Mesenchymal stem cell (in vitro differentiated cells and primary cell): ENCODE measurements at regions not wholly inside any gene's neighbourhood (a gene's known extent, or its start where the extent isn't known, plus 50 kb on each side); places are given as distances from the start of the nearest gene placed in this dataset.

ENCODE experiments used
- DNase-seq: peaks from one replicate; pipeline ENCODE4 v3.0.0-alpha.2; 2013
- H2AFZ ChIP-seq: one replicate; pipeline ENCODE4 v1.6.1; 2013; ENCODE audit warnings: low read depth, mild to moderate bottlenecking, control low read depth, inconsistent platforms, low read length, moderate library complexity
- H2AK5ac ChIP-seq: 2 replicates; pipeline ENCODE4 v1.6.1; 2013; ENCODE audit warnings: low read length, moderate library complexity, mild to moderate bottlenecking, inconsistent platforms; ENCODE audit not compliant: severe bottlenecking
- H2BK120ac ChIP-seq: one replicate; pipeline ENCODE4 v1.6.1; 2013; ENCODE audit warnings: low read depth, mild to moderate bottlenecking, inconsistent platforms, low read length, moderate library complexity
- H2BK12ac ChIP-seq, 2 experiments: one replicate each; pipeline ENCODE4 v1.6.1; 2013; ENCODE audit warnings: inconsistent platforms in 2 of 2, low read length in 2 of 2, mild to moderate bottlenecking in 2 of 2, moderate library complexity in 2 of 2, control low read depth in 1 of 2
- H2BK15ac ChIP-seq: one replicate; pipeline ENCODE4 v1.6.1; 2013; ENCODE audit warnings: mild to moderate bottlenecking, low read depth, inconsistent platforms; ENCODE audit not compliant: poor library complexity, severe bottlenecking
- H2BK5ac ChIP-seq: 2 replicates; pipeline ENCODE4 v1.6.1; 2013; ENCODE audit warnings: low read depth, mild to moderate bottlenecking, low read length, control low read depth, inconsistent platforms; ENCODE audit not compliant: poor library complexity, severe bottlenecking
- H3K14ac ChIP-seq, 2 experiments: one replicate each; pipeline ENCODE4 v1.6.1; 2013; ENCODE audit warnings: inconsistent platforms in 2 of 2, low read length in 2 of 2, control low read depth in 1 of 2, mild to moderate bottlenecking in 1 of 2, moderate library complexity in 1 of 2
- H3K18ac ChIP-seq, 2 experiments: one replicate each; pipeline ENCODE4 v1.6.1; 2013; ENCODE audit warnings: inconsistent platforms in 2 of 2, low read length in 2 of 2, control low read depth in 1 of 2, low read depth in 1 of 2, mild to moderate bottlenecking in 1 of 2
- H3K23ac ChIP-seq, 2 experiments: one replicate each; pipeline ENCODE4 v1.6.1; 2013; ENCODE audit warnings: inconsistent platforms in 2 of 2, low read length in 2 of 2, mild to moderate bottlenecking in 2 of 2, moderate library complexity in 2 of 2, control low read depth in 1 of 2
- H3K27ac ChIP-seq: 2 replicates; pipeline ENCODE4 v1.5.1; 2013; ENCODE audit warnings: mild to moderate bottlenecking, moderate library complexity, low read length, control low read depth, inconsistent platforms; ENCODE audit not compliant: poor library complexity, severe bottlenecking
- H3K27me3 ChIP-seq, 2 experiments: 2 replicates each; pipeline versions ENCODE4 v1.6.1 to v1.7.0; 2013; ENCODE audit warnings: low read length in 2 of 2, mild to moderate bottlenecking in 2 of 2, moderate library complexity in 2 of 2, control low read depth in 1 of 2, inconsistent platforms in 1 of 2; ENCODE audit not compliant: control insufficient read depth in 1 of 2, insufficient read depth in 1 of 2
- H3K36me3 ChIP-seq, 2 experiments: 2 replicates each; pipeline versions ENCODE4 v1.6.1 to v1.7.0; 2013; ENCODE audit warnings: low read length in 2 of 2, control low read depth in 1 of 2, inconsistent platforms in 1 of 2, low read depth in 1 of 2, mild to moderate bottlenecking in 1 of 2; ENCODE audit not compliant: insufficient read depth in 2 of 2, control insufficient read depth in 1 of 2
- H3K4ac ChIP-seq, 2 experiments: one replicate each; pipeline ENCODE4 v1.6.1; 2013; ENCODE audit warnings: inconsistent platforms in 2 of 2, low read length in 2 of 2, mild to moderate bottlenecking in 2 of 2, moderate library complexity in 2 of 2, control low read depth in 1 of 2, low read depth in 1 of 2
- H3K4me1 ChIP-seq: 2 replicates; pipeline ENCODE4 v1.6.1; 2013; ENCODE audit warnings: low read depth, low read length, control low read depth; ENCODE audit not compliant: control insufficient read depth, insufficient read depth
- H3K4me2 ChIP-seq: 2 replicates; pipeline ENCODE4 v1.6.1; 2013; ENCODE audit warnings: low read length, mild to moderate bottlenecking, inconsistent platforms; ENCODE audit not compliant: poor library complexity, severe bottlenecking
- H3K4me3 ChIP-seq, 2 experiments: 2 replicates each; pipeline versions ENCODE4 v1.5.1 to v1.7.0; 2013; ENCODE audit warnings: low read length in 2 of 2, mild to moderate bottlenecking in 2 of 2, control low read depth in 1 of 2, low read depth in 1 of 2; ENCODE audit not compliant: insufficient read depth in 1 of 2
- H3K79me1 ChIP-seq: replicated peaks from 2 replicates; pipeline ENCODE4 v1.6.1; 2013; ENCODE audit warnings: mild to moderate bottlenecking, control low read depth, low read length, inconsistent platforms; ENCODE audit not compliant: poor library complexity, severe bottlenecking
- H3K9ac ChIP-seq: 2 replicates; pipeline ENCODE4 v1.7.0; 2013; ENCODE audit warnings: mild to moderate bottlenecking, low read length, moderate library complexity
- H3K9me3 ChIP-seq: 2 replicates; pipeline ENCODE4 v1.7.0; 2013; ENCODE audit warnings: mild to moderate bottlenecking, low read length; ENCODE audit not compliant: control insufficient read depth
- H4K8ac ChIP-seq: one replicate; pipeline ENCODE4 v1.6.1; 2013; ENCODE audit warnings: inconsistent platforms, mild to moderate bottlenecking, low read length, moderate library complexity
- H4K91ac ChIP-seq: one replicate; pipeline ENCODE4 v1.6.1; 2013; ENCODE audit warnings: mild to moderate bottlenecking, low read length, inconsistent platforms
- WGBS: methylation state at CpG from one replicate; pipeline ENCODE4 v1.1.7; 2013; ENCODE audit warnings: mixed read lengths; 5-methylcytosine and 5-hydroxymethylcytosine counted together

GRCh38 chr2:183532514-183532913 lies 408.3 kb downstream of the NUP35 start:
- Histone ChIP-seq H3K27me3 (no peaks in the 10 kb centered on the region), H3K9me3 (peaks cover under 1% of the 10 kb centered on the region), H4K8ac (no peak overlapping the region), H2BK5ac (no peak overlapping the region), H2BK15ac (no peak overlapping the region), H3K27ac (no peak overlapping the region), H3K4me3 (no peak overlapping the region), H2AK5ac (no peak overlapping the region), H3K4me1 (no peaks in the 10 kb centered on the region), H3K79me1 (no peaks in the 10 kb centered on the region), H3K4me2 (no peak overlapping the region), H3K14ac (no peak overlapping the region), H3K18ac (no peak overlapping the region), H2AFZ (no peak overlapping the region), H2BK12ac (no peak overlapping the region), H3K23ac (no peak overlapping the region), H2BK120ac (no peak overlapping the region), H3K9ac (no peak overlapping the region), H4K91ac (no peak overlapping the region), H3K36me3 (no peaks in the 10 kb centered on the region), H3K4ac (no peak overlapping the region)
- no peak for DNase-seq
- WGBS, result no CpG with 5 or more reads among the region's 3 CpGs

- Histone ChIP-seq H2BK5ac (no peak overlapping the region), H3K4me2 (no peak overlapping the region), H3K4me3 (no peak overlapping the region), H3K9ac (no peak overlapping the region), H2AK5ac (no peak overlapping the region), H2BK12ac (no peak overlapping the region), H2AFZ (no peak overlapping the region), H3K27ac (no peak overlapping the region), H4K8ac (no peak overlapping the region), H3K9me3 (peaks cover 3% of the 10 kb centered on the region), H3K79me1 (no peaks in the 10 kb centered on the region), H3K4me1 (no peaks in the 10 kb centered on the region), H2BK15ac (no peak overlapping the region), H3K14ac (no peak overlapping the region), H3K4ac (no peak overlapping the region), H4K91ac (no peak overlapping the region), H3K36me3 (no peaks in the 10 kb centered on the region), H3K18ac (no peak overlapping the region), H2BK120ac (no peak overlapping the region), H3K27me3 (no peaks in the 10 kb centered on the region), H3K23ac (no peak overlapping the region)
- WGBS, result 56% methylated on average over 1 of the region's 2 CpGs
- no peak for DNase-seq
Measured at GRCh38 chr2:183533021-183533420, 408.8 kb downstream of the NUP35 start.

GRCh38 chr2:183536290-183536689 lies 412.0 kb downstream of the NUP35 start:
- DNase-seq, result no peak
- Histone ChIP-seq H3K27ac (no peak overlapping the region), H2AFZ (no peak overlapping the region), H3K9me3 (peaks cover 3% of the 10 kb centered on the region), H3K79me1 (no peaks in the 10 kb centered on the region), H2AK5ac (no peak overlapping the region), H3K27me3 (no peaks in the 10 kb centered on the region), H3K14ac (no peak overlapping the region), H3K36me3 (no peaks in the 10 kb centered on the region), H2BK15ac (no peak overlapping the region), H3K9ac (no peak overlapping the region), H2BK5ac (no peak overlapping the region), H4K8ac (no peak overlapping the region), H2BK12ac (no peak overlapping the region), H4K91ac (no peak overlapping the region), H3K23ac (no peak overlapping the region), H3K4me2 (no peak overlapping the region), H3K18ac (no peak overlapping the region), H3K4me3 (no peak overlapping the region), H3K4me1 (no peaks in the 10 kb centered on the region), H2BK120ac (no peak overlapping the region), H3K4ac (no peak overlapping the region)
- WGBS, result 79% methylated on average over 3 of the region's 3 CpGs

GRCh38 chr2:183536714-183537113 lies 412.5 kb downstream of the NUP35 start:
- no peak overlapping the region for H2AFZ ChIP-seq
- H2BK5ac ChIP-seq, result no peak overlapping the region
- no peak overlapping the region for H2BK120ac ChIP-seq
- no peak overlapping the region for H3K18ac ChIP-seq
- no peak overlapping the region for H3K27ac ChIP-seq
- peaks cover 1% of the 10 kb centered on the region for H3K4me1 ChIP-seq
- DNase-seq, result no peak
- no peak overlapping the region for H2BK15ac ChIP-seq
- no peak overlapping the region for H3K4me2 ChIP-seq
- WGBS, result no CpG with 5 or more reads among the region's 3 CpGs
- H3K4me3 ChIP-seq, result no peak overlapping the region
- no peaks in the 10 kb centered on the region for H3K36me3 ChIP-seq
- no peak overlapping the region for H3K4ac ChIP-seq
- no peak overlapping the region for H2AK5ac ChIP-seq
- H4K8ac ChIP-seq, result no peak overlapping the region
- no peak overlapping the region for H3K23ac ChIP-seq
- H3K9ac ChIP-seq, result no peak overlapping the region
- no peaks in the 10 kb centered on the region for H3K79me1 ChIP-seq
- peaks cover 3% of the 10 kb centered on the region for H3K9me3 ChIP-seq
- no peak overlapping the region for H3K14ac ChIP-seq
- no peak overlapping the region for H4K91ac ChIP-seq
- no peaks in the 10 kb centered on the region for H3K27me3 ChIP-seq
- no peak overlapping the region for H2BK12ac ChIP-seq
